Peyer's patch (tissue), 4 donors: ENCODE measurements at regions not wholly inside any gene's neighbourhood (a gene's known extent, or its start where the extent isn't known, plus 50 kb on each side); places are given as distances from the start of the nearest gene placed in this dataset.

Experiments used
- DNase-seq, 3 donors: peaks; one replicate each; pipeline ENCODE4 v3.0.0-alpha.2; 2017 to 2019
- H3K27ac ChIP-seq, 4 donors: fragments of 200-600 bp; sonication (generic); one replicate each; pipeline ENCODE4 v1.5.1; 2016 to 2019
- H3K27me3 ChIP-seq, 2 donors: fragments of 200-600 bp; sonication (generic); one replicate each; pipeline ENCODE4 v1.5.1; 2019
- H3K36me3 ChIP-seq, 3 donors: fragments of 200-600 bp; sonication (generic); one replicate each; pipeline ENCODE4 v1.5.1; 2016 to 2019
- H3K4me1 ChIP-seq, 4 donors: fragments of 200-600 bp; sonication (generic); one replicate each; pipeline ENCODE4 v1.5.1; 2016 to 2019
- H3K4me3 ChIP-seq, 4 donors: fragments of 200-600 bp; sonication (generic); 1 replicate in 3 of 4; 2 replicates in 1 of 4; pipeline ENCODE4 v1.5.1; 2016 to 2019; ENCODE audit warnings: mild to moderate bottlenecking in 1 of 4
- H3K9me3 ChIP-seq, 4 donors: fragments of 200-600 bp; sonication (generic); one replicate each; pipeline ENCODE4 v1.5.1; 2016 to 2019; ENCODE audit warnings: mild to moderate bottlenecking in 1 of 4
- CTCF ChIP-seq, 6 experiments: fragments of 450-650 bp in 4 of 6; fragments of 200-600 bp in 2 of 6; sonication (generic) in 1 of 6; IDR thresholded peaks; one replicate each; pipeline ENCODE4 v1.5.1; 2017 to 2019; ENCODE audit warnings: antibody characterized with exemption in 6 of 6, mild to moderate bottlenecking in 3 of 6, moderate library complexity in 1 of 6
- POLR2A ChIP-seq, 2 donors: fragments of 450-650 bp; IDR thresholded peaks; one replicate each; pipeline ENCODE4 v1.5.1; 2017; ENCODE audit warnings: antibody characterized with exemption in 2 of 2, mild to moderate bottlenecking in 2 of 2, moderate library complexity in 2 of 2

DNA sequence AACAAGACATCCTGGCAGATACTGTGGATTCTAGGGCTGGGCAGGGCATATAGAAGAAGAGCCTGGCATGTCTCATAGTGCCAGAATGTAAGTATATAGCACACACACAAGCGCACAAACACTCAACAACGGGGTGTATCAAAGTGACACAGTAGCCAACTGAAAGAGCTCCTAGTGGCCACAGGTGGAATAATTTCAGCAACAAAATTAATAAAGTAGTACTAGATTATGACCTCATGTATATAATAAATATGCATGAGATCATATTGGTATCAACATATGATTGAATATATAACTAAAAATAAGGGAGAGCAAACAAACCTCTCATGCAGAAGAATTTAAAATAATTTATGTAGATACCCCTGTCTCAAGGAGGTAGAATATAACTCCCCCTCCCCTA is 72.4 kb upstream of the CXCL12 start:
- no peak overlapping the region for H3K4me3 ChIP-seq
- DNase-seq: no peak
- no peak overlapping the region for H3K27ac ChIP-seq

DNA sequence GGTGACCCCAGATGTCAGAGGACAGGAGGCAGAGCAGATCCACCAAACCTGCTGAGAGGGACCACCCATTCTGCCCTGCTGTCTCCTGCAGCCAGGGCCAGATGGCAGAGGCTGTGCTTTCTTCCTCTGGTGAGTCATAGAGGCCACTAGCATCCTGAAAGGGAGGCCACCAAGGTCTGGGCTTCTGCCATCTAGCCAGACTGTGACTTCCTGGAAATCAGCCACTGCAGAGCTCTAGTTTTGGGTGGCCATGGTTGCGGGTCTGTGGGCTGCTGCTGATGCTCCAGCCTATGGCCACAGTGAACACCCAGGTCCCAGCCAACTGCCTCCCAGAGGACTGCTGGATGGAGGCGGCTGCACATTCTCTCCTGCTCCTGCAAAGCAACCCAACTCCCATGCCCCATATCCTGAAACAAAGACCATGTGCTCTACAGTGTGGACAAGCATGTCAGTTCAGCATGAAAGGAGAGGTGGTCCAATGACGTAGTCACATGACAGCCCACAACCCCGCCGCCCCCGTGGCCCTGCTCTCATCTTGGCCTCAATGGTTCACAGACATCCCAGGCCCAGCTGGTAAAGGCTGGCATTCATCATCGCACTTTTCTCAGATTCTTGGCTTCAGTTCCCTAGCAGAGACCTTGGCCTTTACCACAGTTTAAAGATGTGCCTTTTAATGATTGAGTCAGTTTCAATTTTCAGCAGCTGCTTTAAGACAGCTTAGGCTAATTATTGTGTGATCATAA is 73.9 kb upstream of the CXCL12 start:
- Histone ChIP-seq H3K4me1 (no peaks in the 10 kb centered on the region), H3K27ac (no peak overlapping the region), H3K36me3 (no peaks in the 10 kb centered on the region), H3K9me3 (no peaks in the 10 kb centered on the region), H3K4me3 (no peak overlapping the region), H3K27me3 (no peaks in the 10 kb centered on the region)
- DNase-seq: no peak
- TF ChIP-seq CTCF (IDR thresholded peaks at IDR 0.05) (no peak), POLR2A (IDR thresholded peaks at IDR 0.05) (no peak)

More for the DNA sequence above, 72.4 kb upstream of the CXCL12 start:
- Histone ChIP-seq H3K9me3 (no peaks in the 10 kb centered on the region), H3K27me3 (no peaks in the 10 kb centered on the region), H3K36me3 (no peaks in the 10 kb centered on the region), H3K4me1 (no peaks in the 10 kb centered on the region)
- no peak for TF ChIP-seq CTCF (IDR thresholded peaks at IDR 0.05)
- no peak for TF ChIP-seq POLR2A (IDR thresholded peaks at IDR 0.05)

- no peaks in the 10 kb centered on the region for H3K9me3 ChIP-seq
- no peaks in the 10 kb centered on the region for H3K27me3 ChIP-seq
- no peak for DNase-seq
- no peaks in the 10 kb centered on the region for H3K36me3 ChIP-seq
- TF ChIP-seq POLR2A (IDR thresholded peaks at IDR 0.05) (no peak), CTCF (IDR thresholded peaks at IDR 0.05) (no peak)
- no peaks in the 10 kb centered on the region for H3K4me1 ChIP-seq
- no peak overlapping the region for H3K4me3 ChIP-seq
- no peak overlapping the region for H3K27ac ChIP-seq
Measured at GRCh38 chr10:44459671-44460070, 74.8 kb upstream of the CXCL12 start.

- Histone ChIP-seq H3K4me1 (no peaks in the 10 kb centered on the region), H3K36me3 (no peaks in the 10 kb centered on the region), H3K9me3 (no peaks in the 10 kb centered on the region), H3K4me3 (no peak overlapping the region), H3K27ac (no peak overlapping the region), H3K27me3 (no peaks in the 10 kb centered on the region)
- DNase-seq: no peak
- TF ChIP-seq CTCF (IDR thresholded peaks at IDR 0.05): no peak
- TF ChIP-seq POLR2A (IDR thresholded peaks at IDR 0.05): no peak
Measured at GRCh38 chr10:44460416-44460815, 75.5 kb upstream of the CXCL12 start.

DNA sequence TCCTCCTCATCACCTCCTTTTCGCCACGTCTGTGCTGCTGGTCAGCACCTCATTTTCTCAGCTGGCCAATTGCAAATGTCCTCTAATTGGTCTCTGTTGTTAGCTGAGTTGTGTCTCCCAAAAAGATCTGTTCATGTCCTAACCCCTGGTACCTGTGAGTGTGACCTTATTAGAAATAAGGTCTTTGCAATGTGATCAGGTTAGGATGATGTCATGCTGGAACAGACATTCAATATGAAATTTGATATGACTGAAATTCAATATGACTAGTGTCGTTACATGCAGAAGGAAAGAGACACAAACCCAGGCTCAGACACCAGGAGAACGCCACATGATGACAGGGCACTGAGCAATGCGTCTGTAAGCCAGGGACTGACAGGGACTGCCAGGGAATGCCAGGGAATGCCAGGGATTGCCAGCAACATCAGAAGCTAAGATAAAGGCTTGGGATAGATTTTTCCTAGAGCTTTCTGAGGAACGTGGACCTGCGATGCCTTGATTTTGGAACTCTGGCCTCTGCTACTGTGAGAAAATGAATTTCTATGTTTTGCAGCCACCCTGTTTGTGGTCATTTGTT is 77.5 kb upstream of the CXCL12 start:
- TF ChIP-seq CTCF (IDR thresholded peaks at IDR 0.05) (no peak), POLR2A (IDR thresholded peaks at IDR 0.05) (no peak)
- H3K36me3 ChIP-seq: no peaks in the 10 kb centered on the region
- H3K4me3 ChIP-seq: no peak overlapping the region
- H3K27ac ChIP-seq: no peak overlapping the region
- H3K27me3 ChIP-seq: no peaks in the 10 kb centered on the region
- H3K9me3 ChIP-seq: no peaks in the 10 kb centered on the region
- DNase-seq: no peak
- H3K4me1 ChIP-seq: no peaks in the 10 kb centered on the region
